Activated naive CD4-positive, alpha-beta T cell treated with anti-CD3 and anti-CD28 coated beads for 36 hours (primary cell): ENCODE measurements at regions not wholly inside any gene's neighbourhood (a gene's known extent, or its start where the extent isn't known, plus 50 kb on each side); places are given as distances from the start of the nearest gene placed in this dataset.

Experiments
- CTCF ChIA-PET: fragments of 350-600 bp; sonication (Branson Sonifier 250); formaldehyde crosslinking; loops from one replicate; lab custom pipeline; 2021; ENCODE audit warnings: antibody characterized with exemption; lab: Charles Lee
- DNase-seq: peaks from one replicate; pipeline ENCODE4 v3.0.0-alpha.2; 2020
- H3K27ac Mint-ChIP-seq: one replicate; pipeline ENCODE4 v1.8.0; 2021; ENCODE audit warnings: mild to moderate bottlenecking, mixed read lengths
- H3K27me3 Mint-ChIP-seq: one replicate; pipeline ENCODE4 v1.8.0; 2021; ENCODE audit warnings: low read depth, mixed read lengths
- H3K36me3 Mint-ChIP-seq: one replicate; pipeline ENCODE4 v1.8.0; 2021; ENCODE audit warnings: low read depth, mixed read lengths
- H3K4me1 Mint-ChIP-seq: one replicate; pipeline ENCODE4 v1.8.0; 2021; ENCODE audit warnings: low read depth, mixed read lengths
- H3K4me3 Mint-ChIP-seq: one replicate; pipeline ENCODE4 v1.8.0; 2021; ENCODE audit warnings: mild to moderate bottlenecking, moderate library complexity, mixed read lengths
- H3K9me3 Mint-ChIP-seq: one replicate; pipeline ENCODE4 v1.8.0; 2021; ENCODE audit warnings: mixed read lengths
- intact Hi-C: fragments of 100-400 bp; cut with micrococcal nuclease; formaldehyde crosslinking; loops from one replicate; pipeline ENCODE4 v1.15.1; 2023

DNA sequence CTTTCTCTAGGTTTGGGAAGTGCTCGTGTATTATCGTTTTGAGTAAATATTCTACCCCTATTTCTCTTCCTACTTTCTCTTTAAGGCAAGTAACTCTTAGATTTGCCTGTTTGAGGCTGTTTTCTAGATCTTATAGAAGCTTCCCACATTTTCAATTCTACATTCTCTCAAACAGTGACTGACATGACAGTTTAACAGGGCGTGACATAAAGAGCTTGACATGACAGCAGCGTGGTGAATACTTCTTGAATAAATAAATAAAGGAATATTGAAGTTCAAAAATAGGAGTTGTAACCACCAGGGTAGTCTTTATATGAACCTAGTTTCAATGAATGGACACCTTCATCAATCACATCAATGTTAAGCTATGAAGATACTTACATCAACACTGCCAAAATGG is 162.0 kb downstream of the TRAM1L1 start:
- intact Hi-C loops, result no loop called here

DNA sequence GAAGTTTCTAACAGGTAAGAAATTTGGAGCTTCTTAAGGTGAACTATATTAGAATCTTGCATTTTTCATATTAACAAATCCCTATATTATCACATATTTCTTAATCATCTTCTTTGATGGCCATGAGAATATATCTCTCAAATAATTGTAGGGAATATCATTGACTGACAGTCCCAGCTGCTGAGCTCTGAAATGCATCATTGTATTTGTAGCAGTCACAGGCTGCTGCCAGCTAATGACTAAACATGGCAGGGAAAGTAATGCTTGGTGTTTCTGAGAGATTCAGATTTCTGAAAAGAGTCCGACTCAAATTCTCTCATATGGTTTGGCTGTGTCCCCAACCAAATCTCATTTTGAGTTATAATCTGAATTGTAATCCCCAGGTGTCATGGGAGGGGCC is 171.9 kb downstream of the TRAM1L1 start:
- Mint-ChIP-seq H3K36me3 (no peaks in the 10 kb centered on the region), H3K27ac (no peak overlapping the region), H3K4me3 (no peak overlapping the region), H3K27me3 (no peaks in the 10 kb centered on the region), H3K4me1 (no peaks in the 10 kb centered on the region), H3K9me3 (no peaks in the 10 kb centered on the region)
- DNase-seq, result no peak
- CTCF ChIA-PET, result no interaction called here
- intact Hi-C loops, result no loop called here

More for the DNA sequence above, 162.0 kb downstream of the TRAM1L1 start:
- Mint-ChIP-seq H3K4me1 (no peaks in the 10 kb centered on the region), H3K4me3 (no peak overlapping the region), H3K27ac (no peak overlapping the region), H3K27me3 (peaks cover 19% of the 10 kb centered on the region), H3K36me3 (no peaks in the 10 kb centered on the region), H3K9me3 (no peaks in the 10 kb centered on the region)
- CTCF ChIA-PET, result no interaction called here
- no peak for DNase-seq

DNA sequence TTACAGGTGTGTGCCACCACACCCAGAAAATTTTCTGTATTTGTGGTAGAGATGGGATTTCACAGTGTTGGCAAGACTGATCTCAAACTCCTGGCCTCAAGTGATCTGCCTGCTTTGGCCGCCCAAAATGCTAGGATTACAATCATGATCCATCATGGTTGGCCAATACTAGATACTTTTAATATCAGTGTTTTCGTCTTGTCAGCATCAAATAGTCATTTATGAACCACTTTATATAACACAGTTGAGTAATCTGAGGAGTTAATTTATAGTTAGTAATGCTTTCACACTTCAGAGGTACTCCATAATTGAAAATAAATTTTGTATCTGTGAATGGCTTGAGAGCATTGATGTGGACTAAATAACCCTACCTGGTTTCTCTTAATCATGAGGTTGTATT is 178.6 kb downstream of the TRAM1L1 start:
- no peaks in the 10 kb centered on the region for H3K27me3 Mint-ChIP-seq
- no peaks in the 10 kb centered on the region for H3K36me3 Mint-ChIP-seq
- H3K27ac Mint-ChIP-seq, result no peak overlapping the region
- no peaks in the 10 kb centered on the region for H3K4me1 Mint-ChIP-seq
- no peak for DNase-seq
- intact Hi-C loops, result no loop called here
- H3K9me3 Mint-ChIP-seq, result peaks cover 1% of the 10 kb centered on the region
- H3K4me3 Mint-ChIP-seq, result no peak overlapping the region
- CTCF ChIA-PET, result no interaction called here

DNA sequence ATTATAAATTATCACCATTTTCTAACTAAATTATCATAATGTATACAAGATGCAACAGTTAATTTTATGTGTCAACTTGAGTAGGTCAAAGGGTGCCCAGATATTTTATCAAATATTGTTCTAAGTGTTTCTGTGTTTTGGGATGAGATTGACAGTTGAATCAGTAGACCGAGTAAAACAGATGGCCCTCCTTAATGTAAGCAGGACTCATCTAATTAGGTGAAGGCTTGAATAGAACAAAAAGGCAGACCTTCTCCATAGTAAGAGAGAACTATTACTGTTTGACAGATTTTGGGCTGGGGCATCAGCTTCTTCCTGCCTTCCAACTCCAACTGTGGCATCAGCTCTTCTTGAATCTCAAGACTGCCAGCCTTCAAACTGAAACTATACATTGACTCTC is 185.8 kb downstream of the TRAM1L1 start:
- CTCF ChIA-PET, result no interaction called here
- DNase-seq, result no peak
- Mint-ChIP-seq H3K27ac (no peak overlapping the region), H3K4me3 (no peak overlapping the region), H3K36me3 (no peaks in the 10 kb centered on the region), H3K4me1 (no peaks in the 10 kb centered on the region), H3K27me3 (no peaks in the 10 kb centered on the region), H3K9me3 (peaks cover 7% of the 10 kb centered on the region)
- intact Hi-C loops, result no loop called here

DNA sequence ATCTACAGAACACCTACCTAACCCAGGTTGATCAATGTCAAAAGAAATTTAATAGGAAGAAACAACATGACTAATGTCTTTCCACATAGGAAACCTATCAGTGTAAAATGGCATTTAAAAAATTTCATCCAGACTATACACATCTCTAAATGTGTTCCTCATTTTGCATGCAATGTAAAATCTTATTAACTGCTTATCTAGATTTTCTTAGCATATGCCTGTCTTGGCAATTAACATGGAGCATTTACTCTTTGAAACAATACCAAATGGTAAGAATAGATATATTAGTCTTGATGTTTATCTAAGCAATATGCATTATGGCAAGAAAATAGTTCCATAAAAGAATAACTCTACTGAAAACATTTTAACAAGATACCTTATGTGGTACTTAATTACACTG is 199.8 kb downstream of the TRAM1L1 start:
- H3K4me3 Mint-ChIP-seq, result no peak overlapping the region
- intact Hi-C loops, result no loop called here
- H3K36me3 Mint-ChIP-seq, result no peaks in the 10 kb centered on the region
- H3K9me3 Mint-ChIP-seq, result peaks cover 2% of the 10 kb centered on the region
- H3K27ac Mint-ChIP-seq, result no peak overlapping the region
- no peaks in the 10 kb centered on the region for H3K4me1 Mint-ChIP-seq
- no peaks in the 10 kb centered on the region for H3K27me3 Mint-ChIP-seq
- CTCF ChIA-PET, result no interaction called here
- no peak for DNase-seq

DNA sequence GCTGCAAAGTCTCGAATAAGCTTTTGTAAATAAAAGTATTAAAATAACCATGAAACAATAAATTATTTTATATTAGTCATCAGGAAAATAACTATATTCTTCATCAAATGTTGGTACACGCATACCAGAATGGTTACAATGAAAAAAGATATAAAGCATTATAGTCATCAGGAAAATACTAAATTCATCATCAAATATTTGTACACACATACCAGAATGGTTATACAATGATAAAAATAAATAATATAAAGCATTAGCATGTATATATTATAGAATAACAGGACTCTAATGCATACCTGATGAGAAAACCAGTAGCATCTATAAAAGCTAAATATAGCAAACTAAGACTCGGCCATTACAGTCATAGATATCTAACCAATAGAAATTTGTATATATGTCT is 202.9 kb downstream of the TRAM1L1 start:
- Mint-ChIP-seq H3K9me3 (no peaks in the 10 kb centered on the region), H3K4me3 (no peak overlapping the region), H3K4me1 (no peaks in the 10 kb centered on the region), H3K27me3 (no peaks in the 10 kb centered on the region), H3K36me3 (no peaks in the 10 kb centered on the region), H3K27ac (no peak overlapping the region)
- CTCF ChIA-PET, result no interaction called here
- intact Hi-C loops, result no loop called here
- no peak for DNase-seq

DNA sequence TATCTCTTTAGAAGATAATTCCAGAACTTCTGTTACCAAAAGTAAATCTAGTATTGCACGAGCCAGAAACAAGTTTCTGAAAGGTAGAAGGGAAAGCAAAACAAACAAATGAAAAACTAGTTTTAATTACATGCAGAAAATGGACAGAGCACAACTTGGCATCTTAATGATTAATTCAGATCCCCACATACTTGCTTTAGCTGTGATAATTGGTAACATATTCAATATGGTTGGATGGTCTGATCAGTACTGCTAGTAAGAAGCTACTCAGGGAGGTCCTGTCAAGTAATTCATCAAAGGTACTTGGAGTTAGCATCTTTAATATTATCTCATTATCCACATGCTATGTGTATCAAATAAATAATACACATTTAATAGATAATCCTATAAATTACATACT is 204.3 kb downstream of the TRAM1L1 start:
- H3K9me3 Mint-ChIP-seq, result no peaks in the 10 kb centered on the region
- no peaks in the 10 kb centered on the region for H3K27me3 Mint-ChIP-seq
- H3K4me3 Mint-ChIP-seq, result no peak overlapping the region
- CTCF ChIA-PET, result no interaction called here
- H3K4me1 Mint-ChIP-seq, result no peaks in the 10 kb centered on the region
- DNase-seq, result no peak
- no peak overlapping the region for H3K27ac Mint-ChIP-seq
- intact Hi-C loops, result no loop called here
- no peaks in the 10 kb centered on the region for H3K36me3 Mint-ChIP-seq

DNA sequence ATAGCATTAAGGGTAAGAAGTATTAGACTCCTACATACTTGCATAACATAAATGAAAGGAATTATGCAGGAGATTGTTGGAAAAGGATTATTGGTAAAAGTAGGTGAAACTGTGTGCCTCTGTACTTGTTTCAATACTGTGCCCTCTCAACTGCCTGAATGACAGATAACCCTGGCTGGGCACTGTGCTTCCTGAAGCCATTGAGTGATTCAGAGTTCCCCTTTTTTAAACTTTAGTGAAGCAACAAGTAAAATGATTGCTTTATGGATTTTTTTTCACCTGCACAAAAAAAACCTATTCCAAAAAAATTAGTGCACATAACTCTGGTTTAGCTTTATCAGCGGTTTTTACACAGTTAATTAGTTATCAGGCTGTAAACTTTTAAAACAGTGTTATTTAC is 204.8 kb downstream of the TRAM1L1 start:
- Mint-ChIP-seq H3K27ac (no peak overlapping the region), H3K4me1 (no peaks in the 10 kb centered on the region), H3K9me3 (no peaks in the 10 kb centered on the region), H3K4me3 (no peak overlapping the region), H3K27me3 (no peaks in the 10 kb centered on the region), H3K36me3 (no peaks in the 10 kb centered on the region)
- CTCF ChIA-PET, result no interaction called here
- intact Hi-C loops, result no loop called here
- no peak for DNase-seq

DNA sequence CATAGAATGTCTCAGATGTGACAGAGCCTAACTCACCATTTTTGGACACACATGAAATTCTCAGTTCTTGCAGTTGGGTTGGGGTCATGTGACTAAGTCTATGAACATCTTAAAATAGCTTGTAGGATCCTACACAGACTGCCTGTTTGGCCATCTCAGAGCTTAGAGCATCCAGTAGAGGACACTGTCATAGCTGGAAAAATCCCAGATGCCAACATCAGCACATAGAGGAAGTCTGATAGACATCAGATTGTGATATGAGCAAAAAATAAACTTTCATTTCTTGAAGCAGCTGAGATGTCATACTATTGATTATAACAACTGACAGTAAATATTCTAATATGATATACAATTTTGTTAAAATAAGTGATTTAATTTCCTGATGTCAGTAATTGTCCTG is 207.1 kb downstream of the TRAM1L1 start:
- intact Hi-C loops, result no loop called here
- CTCF ChIA-PET, result no interaction called here
- Mint-ChIP-seq H3K27ac (no peak overlapping the region), H3K4me1 (no peaks in the 10 kb centered on the region), H3K27me3 (no peaks in the 10 kb centered on the region), H3K9me3 (no peaks in the 10 kb centered on the region), H3K4me3 (no peak overlapping the region), H3K36me3 (no peaks in the 10 kb centered on the region)
- DNase-seq, result no peak

DNA sequence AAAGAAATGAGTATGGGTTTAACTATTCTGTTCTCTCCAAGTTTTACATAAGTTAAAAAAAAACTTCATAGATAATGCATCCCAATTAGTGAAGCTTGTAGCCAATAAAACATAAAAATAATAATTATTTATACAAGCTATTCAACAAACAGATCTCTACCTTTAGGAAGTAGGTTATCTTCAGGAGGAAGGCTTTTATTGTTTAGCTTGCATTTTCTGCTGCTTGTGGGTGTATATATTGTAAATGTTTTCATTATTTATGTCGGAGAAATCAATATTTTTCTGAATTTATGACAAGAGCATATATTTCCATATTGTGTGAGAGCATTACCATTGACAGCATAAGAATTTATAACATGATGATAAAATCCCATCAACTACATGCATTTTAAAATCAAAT is 208.3 kb downstream of the TRAM1L1 start:
- no peaks in the 10 kb centered on the region for H3K27me3 Mint-ChIP-seq
- H3K9me3 Mint-ChIP-seq, result no peaks in the 10 kb centered on the region
- no peak overlapping the region for H3K27ac Mint-ChIP-seq
- no peak overlapping the region for H3K4me3 Mint-ChIP-seq
- no peak for DNase-seq
- CTCF ChIA-PET, result no interaction called here
- no peaks in the 10 kb centered on the region for H3K4me1 Mint-ChIP-seq
- H3K36me3 Mint-ChIP-seq, result no peaks in the 10 kb centered on the region
- intact Hi-C loops, result no loop called here

DNA sequence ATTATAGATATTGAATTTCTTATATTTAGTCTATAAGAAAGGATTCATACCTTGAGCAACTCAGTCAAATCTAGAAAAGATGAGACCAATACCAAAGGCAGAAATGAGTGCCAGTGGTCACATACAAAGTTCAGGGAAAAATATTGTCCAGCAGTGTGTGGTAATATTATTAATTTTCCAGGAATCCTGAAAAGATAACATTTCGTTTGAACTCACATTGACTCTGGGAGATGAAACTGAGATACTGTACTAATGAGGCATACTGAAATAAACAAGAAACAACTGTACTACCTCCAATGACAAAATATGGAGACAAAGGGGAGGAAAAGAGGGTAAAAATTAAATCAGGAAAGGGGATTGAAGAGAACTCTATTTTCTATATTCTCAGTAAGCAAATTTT is 212.4 kb downstream of the TRAM1L1 start:
- Mint-ChIP-seq H3K27ac (no peak overlapping the region), H3K36me3 (no peaks in the 10 kb centered on the region), H3K4me1 (no peaks in the 10 kb centered on the region), H3K27me3 (no peaks in the 10 kb centered on the region), H3K4me3 (no peak overlapping the region), H3K9me3 (no peaks in the 10 kb centered on the region)
- CTCF ChIA-PET, result no interaction called here
- no peak for DNase-seq
- intact Hi-C loops, result no loop called here

DNA sequence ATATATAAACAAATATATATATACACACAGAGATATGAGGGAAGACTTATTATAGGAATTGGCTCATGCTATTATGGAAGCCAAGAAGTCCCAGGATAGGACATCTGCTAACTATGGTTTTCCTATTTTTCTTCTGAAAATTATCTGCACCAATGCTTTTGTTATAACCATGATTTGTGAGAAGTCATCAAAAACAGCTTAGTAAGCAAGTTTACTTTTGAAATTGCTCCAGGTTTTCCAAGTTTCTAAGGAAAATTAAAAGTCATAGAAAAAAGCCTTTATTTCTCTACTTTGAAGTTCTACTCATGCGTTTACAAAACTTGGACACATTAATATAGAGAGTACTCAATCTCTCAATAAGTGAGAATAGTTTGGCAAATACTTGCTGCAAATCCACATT is 213.1 kb downstream of the TRAM1L1 start:
- no peak overlapping the region for H3K4me3 Mint-ChIP-seq
- intact Hi-C loops, result no loop called here
- CTCF ChIA-PET, result no interaction called here
- H3K4me1 Mint-ChIP-seq, result no peaks in the 10 kb centered on the region
- DNase-seq, result no peak
- H3K27me3 Mint-ChIP-seq, result no peaks in the 10 kb centered on the region
- H3K36me3 Mint-ChIP-seq, result no peaks in the 10 kb centered on the region
- no peaks in the 10 kb centered on the region for H3K9me3 Mint-ChIP-seq
- H3K27ac Mint-ChIP-seq, result no peak overlapping the region

DNA sequence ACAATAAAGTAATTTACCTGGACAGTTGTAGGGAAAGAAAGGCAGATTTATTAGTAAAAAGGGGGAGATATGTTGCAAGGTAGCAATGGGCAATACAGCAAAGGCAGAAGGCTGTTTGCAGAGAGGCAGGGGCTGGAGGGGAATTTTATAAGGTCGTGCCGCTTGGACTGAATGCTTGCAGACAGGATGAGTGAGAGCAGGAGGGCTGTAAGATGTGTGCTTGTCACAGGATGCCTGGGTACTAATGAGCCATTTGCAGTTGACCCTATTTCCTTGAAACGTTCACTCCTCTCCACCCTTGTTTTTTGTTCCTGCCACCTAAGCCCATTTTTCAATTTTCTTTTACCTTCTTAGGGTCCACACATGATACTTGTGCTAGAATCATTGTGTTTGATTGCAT is 214.7 kb downstream of the TRAM1L1 start:
- intact Hi-C loops, result no loop called here
- no peaks in the 10 kb centered on the region for H3K36me3 Mint-ChIP-seq
- CTCF ChIA-PET, result no interaction called here
- H3K4me3 Mint-ChIP-seq, result no peak overlapping the region
- no peaks in the 10 kb centered on the region for H3K27me3 Mint-ChIP-seq
- no peak overlapping the region for H3K27ac Mint-ChIP-seq
- no peaks in the 10 kb centered on the region for H3K9me3 Mint-ChIP-seq
- no peaks in the 10 kb centered on the region for H3K4me1 Mint-ChIP-seq
- no peak for DNase-seq

DNA sequence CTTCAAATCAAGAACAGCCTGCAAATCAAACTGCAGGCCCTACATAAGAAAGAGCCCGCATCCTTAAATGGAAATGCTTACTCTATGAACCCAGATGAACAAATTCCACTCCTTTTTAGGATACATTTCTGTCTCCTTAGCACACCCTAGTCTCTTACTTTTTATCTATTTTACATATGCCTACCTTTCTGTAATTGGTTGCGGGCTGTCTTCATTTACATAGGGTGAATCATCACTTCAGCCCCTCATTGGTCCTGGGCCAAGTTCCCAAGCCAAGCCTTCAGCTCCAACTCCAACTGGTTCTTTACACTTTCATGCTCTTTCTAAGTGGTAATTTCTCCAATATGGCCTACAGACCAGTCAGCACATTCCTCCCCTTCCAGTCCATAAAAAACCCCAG is 219.3 kb downstream of the TRAM1L1 start:
- CTCF ChIA-PET, result no interaction called here
- intact Hi-C loops, result no loop called here
- no peaks in the 10 kb centered on the region for H3K36me3 Mint-ChIP-seq
- no peak overlapping the region for H3K27ac Mint-ChIP-seq
- no peaks in the 10 kb centered on the region for H3K4me1 Mint-ChIP-seq
- no peaks in the 10 kb centered on the region for H3K27me3 Mint-ChIP-seq
- no peaks in the 10 kb centered on the region for H3K9me3 Mint-ChIP-seq
- no peak for DNase-seq
- H3K4me3 Mint-ChIP-seq, result no peak overlapping the region
